ENCODE measurements at regions not wholly inside any gene's neighbourhood (a gene's known extent, or its start where the extent isn't known, plus 50 kb on each side); places are given as distances from the start of the nearest gene placed in this dataset.

GRCh38 chr2:43075054-43075593 lies 151.3 kb downstream of the ZFP36L2 start:
- Histone ChIP-seq H3K4me3 (ENCODE audit: low read length) (no peak overlapping the region), H3K27me3 (ENCODE audit: insufficient read depth, low read length) (no peaks in the 10 kb centered on the region; the same call in 1 of the 2 replicates), H3K9me3 (ENCODE audit: insufficient read depth, low read depth, low read length) (no peaks in the 10 kb centered on the region), H3K9ac (ENCODE audit: low read depth, low read length) (no peak overlapping the region), H3K4me1 (ENCODE audit: insufficient read depth, low read length) (no peaks in the 10 kb centered on the region), H3K27ac (ENCODE audit: low read depth, low read length) (no peak overlapping the region), H3K36me3 (ENCODE audit: insufficient read depth, low read length) (no peaks in the 10 kb centered on the region)
- WGBS = 76% methylated on average over 3 of the region's 4 CpGs

- Histone ChIP-seq H3K27ac (ENCODE audit: low read depth, low read length) (no peak overlapping the region), H3K4me3 (ENCODE audit: low read length) (no peak overlapping the region), H3K4me1 (ENCODE audit: insufficient read depth, low read length) (no peaks in the 10 kb centered on the region), H3K9ac (ENCODE audit: low read depth, low read length) (no peak overlapping the region), H3K27me3 (ENCODE audit: insufficient read depth, low read length) (no peaks in the 10 kb centered on the region; the same call in 1 of the 2 replicates), H3K36me3 (ENCODE audit: insufficient read depth, low read length) (no peaks in the 10 kb centered on the region), H3K9me3 (ENCODE audit: insufficient read depth, low read depth, low read length) (no peaks in the 10 kb centered on the region)
- 83% methylated on average over 2 of the region's 2 CpGs for WGBS
Observed at GRCh38 chr2:43074592-43075053, 151.8 kb downstream of the ZFP36L2 start.

DNA sequence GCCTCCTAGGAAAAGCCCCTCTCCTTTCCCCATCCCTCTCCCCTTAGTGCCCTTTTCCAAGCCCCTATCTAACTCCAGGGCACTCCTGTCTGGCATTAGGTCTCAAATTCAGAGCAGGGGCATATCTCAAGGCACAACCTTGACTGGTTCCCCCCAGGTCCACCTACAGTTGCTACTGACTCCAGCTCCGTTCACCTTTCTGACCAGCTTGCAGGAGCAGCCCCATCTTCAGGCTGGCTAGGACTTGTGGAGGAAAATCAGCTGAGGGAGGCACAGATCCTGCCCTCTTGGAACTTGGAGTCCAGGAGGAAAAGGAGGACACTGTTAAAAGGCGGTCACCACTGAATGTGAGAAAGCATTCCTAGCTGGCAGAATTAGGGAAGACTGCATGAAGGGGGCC lies 152.4 kb downstream of the ZFP36L2 start:
- no peaks in the 10 kb centered on the region for H3K9me3 ChIP-seq (ENCODE audit: insufficient read depth, low read depth, low read length)
- WGBS = 94% methylated on average over 2 of the region's 2 CpGs
- no peak overlapping the region for H3K9ac ChIP-seq (ENCODE audit: low read depth, low read length)
- no peak overlapping the region for H3K4me3 ChIP-seq (ENCODE audit: low read length)
- H3K27me3 ChIP-seq (ENCODE audit: insufficient read depth, low read length) = no peaks in the 10 kb centered on the region; the same call in 1 of the 2 replicates
- H3K36me3 ChIP-seq (ENCODE audit: insufficient read depth, low read length) = no peaks in the 10 kb centered on the region
- no peaks in the 10 kb centered on the region for H3K4me1 ChIP-seq (ENCODE audit: insufficient read depth, low read length)
- no peak overlapping the region for H3K27ac ChIP-seq (ENCODE audit: low read depth, low read length)

- Histone ChIP-seq H3K9me3 (ENCODE audit: insufficient read depth, low read depth, low read length) (no peaks in the 10 kb centered on the region), H3K4me3 (ENCODE audit: low read length) (no peak overlapping the region), H3K27me3 (ENCODE audit: insufficient read depth, low read length) (no peaks in the 10 kb centered on the region; the same call in 1 of the 2 replicates), H3K27ac (ENCODE audit: low read depth, low read length) (no peak overlapping the region), H3K36me3 (ENCODE audit: insufficient read depth, low read length) (no peaks in the 10 kb centered on the region), H3K9ac (ENCODE audit: low read depth, low read length) (no peak overlapping the region), H3K4me1 (ENCODE audit: insufficient read depth, low read length) (no peaks in the 10 kb centered on the region)
- WGBS = 94% methylated on average over 7 of the region's 7 CpGs
Observed at GRCh38 chr2:43073401-43073825, 153.0 kb downstream of the ZFP36L2 start.

- H3K9me3 ChIP-seq (ENCODE audit: insufficient read depth, low read depth, low read length) = no peaks in the 10 kb centered on the region
- H3K4me3 ChIP-seq (ENCODE audit: low read length) = no peak overlapping the region
- H3K36me3 ChIP-seq (ENCODE audit: insufficient read depth, low read length) = no peaks in the 10 kb centered on the region
- 89% methylated on average over 16 of the region's 16 CpGs for WGBS
- H3K4me1 ChIP-seq (ENCODE audit: insufficient read depth, low read length) = no peaks in the 10 kb centered on the region
- H3K27ac ChIP-seq (ENCODE audit: low read depth, low read length) = no peak overlapping the region
- H3K27me3 ChIP-seq (ENCODE audit: insufficient read depth, low read length) = no peaks in the 10 kb centered on the region
- H3K9ac ChIP-seq (ENCODE audit: low read depth, low read length) = no peak overlapping the region
Observed at GRCh38 chr2:43071599-43072550, 154.5 kb downstream of the ZFP36L2 start.

DNA sequence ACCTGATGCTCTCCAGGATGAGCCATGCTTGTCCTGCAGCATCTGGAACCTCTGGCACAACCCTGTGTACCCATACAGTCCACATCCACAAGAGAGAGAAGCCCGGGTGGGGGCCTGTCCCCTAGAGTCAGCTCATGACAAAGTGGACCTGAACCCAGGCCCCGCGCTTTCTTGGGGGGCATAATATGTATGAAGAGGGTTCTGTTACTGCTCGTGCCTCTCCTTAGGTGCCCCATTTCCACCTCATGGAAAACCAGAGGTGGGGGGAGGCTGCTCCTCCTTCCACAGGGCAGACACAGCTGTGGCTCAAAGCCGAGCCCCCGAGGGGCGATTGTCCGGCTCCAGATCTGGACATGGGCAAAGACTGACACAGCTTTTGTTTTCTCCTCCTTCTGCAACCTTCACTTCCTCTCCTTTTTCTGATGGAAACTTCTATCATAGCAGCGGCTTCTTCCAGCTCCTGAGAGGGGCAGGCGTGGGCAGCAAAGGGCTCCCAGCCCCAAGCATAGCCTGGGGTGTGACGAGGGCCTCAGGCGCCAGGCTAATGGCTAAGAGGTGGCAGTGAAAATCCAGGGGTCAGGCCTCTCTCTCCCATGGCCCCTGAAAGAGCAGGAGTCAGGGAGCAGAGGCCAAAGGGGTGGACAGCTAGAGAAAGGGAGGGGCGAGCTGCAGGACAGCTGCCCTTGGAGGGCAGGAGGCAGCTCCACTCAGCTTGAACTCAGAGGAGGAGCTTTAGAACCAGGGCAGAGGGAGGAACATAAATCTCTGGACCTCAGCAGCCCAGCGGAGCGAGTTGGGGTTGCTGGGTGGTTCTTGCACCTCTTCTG lies 155.5 kb downstream of the ZFP36L2 start:
- H3K27ac ChIP-seq (ENCODE audit: low read depth, low read length) = no peak overlapping the region
- H3K9me3 ChIP-seq (ENCODE audit: insufficient read depth, low read depth, low read length) = no peaks in the 10 kb centered on the region
- H3K36me3 ChIP-seq (ENCODE audit: insufficient read depth, low read length) = no peaks in the 10 kb centered on the region
- no peak overlapping the region for H3K4me3 ChIP-seq (ENCODE audit: low read length)
- no peaks in the 10 kb centered on the region for H3K27me3 ChIP-seq (ENCODE audit: insufficient read depth, low read length)
- WGBS = 87% methylated on average over 15 of the region's 15 CpGs
- no peaks in the 10 kb centered on the region for H3K4me1 ChIP-seq (ENCODE audit: insufficient read depth, low read length)
- no peak overlapping the region for H3K9ac ChIP-seq (ENCODE audit: low read depth, low read length)

DNA sequence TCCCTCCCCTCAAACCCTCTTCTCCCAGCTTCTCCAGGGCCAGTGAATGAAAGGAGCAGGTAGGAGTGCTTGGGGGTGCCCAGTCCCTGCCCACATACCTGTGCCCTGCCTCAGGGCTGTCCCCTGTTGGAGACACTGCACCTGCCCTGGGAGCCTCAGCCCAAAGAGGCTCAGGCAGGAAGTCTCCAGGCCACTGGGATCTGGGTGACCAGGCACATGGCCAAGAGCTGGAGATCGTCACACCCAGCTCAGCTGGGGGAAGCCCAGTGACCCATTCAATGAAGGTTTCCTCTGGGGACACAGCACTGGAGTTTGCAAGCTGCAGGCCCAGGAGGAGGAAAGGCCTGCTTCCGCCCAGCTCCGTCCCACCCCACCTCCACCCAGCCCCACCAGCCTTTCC lies 156.4 kb downstream of the ZFP36L2 start:
- Histone ChIP-seq H3K4me1 (ENCODE audit: insufficient read depth, low read length) (no peaks in the 10 kb centered on the region), H3K4me3 (ENCODE audit: low read length) (no peak overlapping the region), H3K27ac (ENCODE audit: low read depth, low read length) (no peak overlapping the region), H3K9me3 (ENCODE audit: insufficient read depth, low read depth, low read length) (no peaks in the 10 kb centered on the region), H3K27me3 (ENCODE audit: insufficient read depth, low read length) (no peaks in the 10 kb centered on the region), H3K36me3 (ENCODE audit: insufficient read depth, low read length) (no peaks in the 10 kb centered on the region), H3K9ac (ENCODE audit: low read depth, low read length) (no peak overlapping the region)
- 92% methylated on average over 3 of the region's 3 CpGs for WGBS

- Histone ChIP-seq H3K4me1 (ENCODE audit: insufficient read depth, low read length) (no peaks in the 10 kb centered on the region), H3K9ac (ENCODE audit: low read depth, low read length) (no peak overlapping the region), H3K27ac (ENCODE audit: low read depth, low read length) (no peak overlapping the region), H3K27me3 (ENCODE audit: insufficient read depth, low read length) (no peaks in the 10 kb centered on the region), H3K4me3 (ENCODE audit: low read length) (no peak overlapping the region), H3K9me3 (ENCODE audit: insufficient read depth, low read depth, low read length) (no peaks in the 10 kb centered on the region), H3K36me3 (ENCODE audit: insufficient read depth, low read length) (no peaks in the 10 kb centered on the region)
- WGBS = 93% methylated on average over 16 of the region's 16 CpGs
Observed at GRCh38 chr2:43068631-43069517, 157.5 kb downstream of the ZFP36L2 start.

DNA sequence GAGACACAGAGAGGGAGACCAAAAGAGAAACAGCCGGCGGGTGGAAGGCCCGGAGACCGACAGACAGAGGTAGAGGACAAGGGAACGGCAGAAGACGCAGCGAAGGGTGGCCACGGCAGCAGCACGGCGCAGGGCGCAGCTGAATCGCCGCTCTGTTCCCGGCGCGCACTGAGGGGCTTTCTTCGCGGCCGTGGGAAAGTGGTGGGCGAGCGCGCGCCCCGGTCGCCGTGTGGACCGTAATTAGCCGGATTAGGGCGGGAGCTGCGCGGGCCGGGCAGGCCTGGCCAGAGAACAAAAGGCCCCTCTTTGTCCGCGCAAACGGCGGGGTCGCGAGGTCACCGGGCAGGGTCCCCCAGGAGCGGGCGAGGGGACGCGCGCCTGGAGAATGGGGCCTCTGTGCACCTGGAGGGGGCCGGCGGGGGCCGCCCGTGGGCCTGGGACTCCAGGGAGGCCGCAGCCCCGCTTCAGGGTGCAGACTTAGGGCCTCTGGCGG lies 158.3 kb downstream of the ZFP36L2 start:
- Histone ChIP-seq H3K9ac (ENCODE audit: low read depth, low read length) (no peak overlapping the region), H3K9me3 (ENCODE audit: insufficient read depth, low read depth, low read length) (no peaks in the 10 kb centered on the region), H3K27ac (ENCODE audit: low read depth, low read length) (no peak overlapping the region), H3K4me1 (ENCODE audit: insufficient read depth, low read length) (no peaks in the 10 kb centered on the region), H3K36me3 (ENCODE audit: insufficient read depth, low read length) (no peaks in the 10 kb centered on the region), H3K4me3 (ENCODE audit: low read length) (no peak overlapping the region), H3K27me3 (ENCODE audit: insufficient read depth, low read length) (no peaks in the 10 kb centered on the region)
- 93% methylated on average over 51 of the region's 51 CpGs for WGBS

- H3K36me3 ChIP-seq (ENCODE audit: insufficient read depth, low read length) = no peaks in the 10 kb centered on the region
- H3K9me3 ChIP-seq (ENCODE audit: insufficient read depth, low read depth, low read length) = no peaks in the 10 kb centered on the region
- H3K27ac ChIP-seq (ENCODE audit: low read depth, low read length) = no peak overlapping the region
- no peaks in the 10 kb centered on the region for H3K4me1 ChIP-seq (ENCODE audit: insufficient read depth, low read length)
- 87% methylated on average over 14 of the region's 14 CpGs for WGBS
- H3K27me3 ChIP-seq (ENCODE audit: insufficient read depth, low read length) = no peaks in the 10 kb centered on the region
- H3K9ac ChIP-seq (ENCODE audit: low read depth, low read length) = no peak overlapping the region
- H3K4me3 ChIP-seq (ENCODE audit: low read length) = no peak overlapping the region
Observed at GRCh38 chr2:43067254-43068040, 159.0 kb downstream of the ZFP36L2 start.

Data from HUES64 (cell line).